ENCODE measurements at regions not wholly inside any gene's neighbourhood (a gene's known extent, or its start where the extent isn't known, plus 50 kb on each side); places are given as distances from the start of the nearest gene placed in this dataset.
"Not testable (repeated sequence)": the region's sequence is repeated elsewhere in the genome, so short reads cannot be mapped to it uniquely, and the experiment has no call there.

DNA sequence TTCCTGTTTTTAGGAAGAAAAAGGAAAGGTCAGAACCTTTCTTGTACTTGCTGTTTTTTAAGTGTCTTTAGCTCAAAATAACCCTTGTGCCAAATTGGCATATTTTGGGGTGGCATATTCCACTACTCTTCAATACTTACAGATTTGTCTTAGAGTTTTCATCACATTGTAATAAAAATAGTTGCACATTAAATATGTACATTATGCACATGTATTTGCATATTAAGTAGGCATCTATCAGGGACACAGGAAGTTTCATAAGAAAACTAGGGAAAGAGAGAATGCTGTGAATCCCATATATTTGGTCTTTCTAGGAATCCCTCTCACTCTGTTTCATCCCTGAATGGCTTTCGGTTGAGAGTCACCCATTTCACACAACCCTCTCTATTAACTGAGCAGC, 139.6 kb downstream of the LARP7 start:
- no peak for DNase-seq

DNA sequence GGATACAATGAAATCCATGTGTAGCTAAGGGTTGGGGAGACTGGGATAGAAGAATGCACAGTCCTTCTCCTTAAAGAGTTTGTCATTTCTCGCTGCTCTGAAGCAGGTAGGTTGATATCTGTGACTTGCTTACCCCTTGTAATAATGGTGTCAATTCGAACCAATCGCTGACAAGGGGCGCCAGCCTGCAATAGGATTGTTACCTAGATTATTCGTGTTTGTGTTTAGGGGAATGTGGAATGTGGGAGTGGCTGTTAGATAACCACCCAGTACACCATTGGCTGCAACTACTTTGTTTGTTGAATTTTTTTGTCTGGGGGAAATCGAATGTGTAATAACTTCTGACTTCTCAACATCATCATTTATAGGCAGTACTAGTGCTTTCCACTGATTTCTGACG, 141.6 kb downstream of the LARP7 start:
- DNase-seq = no peak

DNA sequence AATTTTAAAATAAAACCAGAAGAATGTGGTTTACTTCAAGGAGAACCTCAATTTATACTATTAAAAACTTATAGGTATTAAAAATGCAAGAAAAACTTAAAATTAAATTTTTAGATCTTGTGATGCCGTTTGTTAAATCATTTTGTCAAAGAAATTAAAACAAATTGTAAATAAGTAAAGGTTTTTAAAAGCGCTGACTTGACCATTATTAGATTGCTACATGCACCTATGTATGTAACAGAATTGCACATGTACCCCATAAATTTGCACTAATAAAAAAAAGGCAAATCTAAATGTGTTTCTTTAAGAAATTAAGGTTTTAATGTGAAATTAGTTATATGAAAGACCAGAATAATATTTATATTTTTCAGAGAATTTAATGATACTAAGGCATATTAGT, 156.1 kb downstream of the LARP7 start:
- no peak for DNase-seq

DNA sequence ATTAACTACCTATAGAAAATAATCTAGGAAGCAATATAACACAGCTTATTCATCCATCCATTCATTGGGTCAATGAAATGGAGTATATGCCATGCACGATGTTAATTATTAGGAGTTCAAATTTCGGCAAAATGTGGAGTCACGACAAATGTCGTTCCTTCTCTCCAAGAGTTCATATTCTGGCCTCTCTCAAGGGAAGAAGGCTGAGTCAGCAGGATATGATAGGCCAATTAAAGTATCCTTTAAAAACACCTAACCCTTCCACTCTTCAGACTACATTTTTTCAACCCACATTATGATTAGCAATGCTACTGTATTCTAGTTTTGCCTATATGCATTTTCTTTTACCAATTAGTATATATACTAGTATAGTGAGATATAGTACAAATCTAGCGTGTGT, 163.1 kb downstream of the LARP7 start:
- DNase-seq = no peak

DNA sequence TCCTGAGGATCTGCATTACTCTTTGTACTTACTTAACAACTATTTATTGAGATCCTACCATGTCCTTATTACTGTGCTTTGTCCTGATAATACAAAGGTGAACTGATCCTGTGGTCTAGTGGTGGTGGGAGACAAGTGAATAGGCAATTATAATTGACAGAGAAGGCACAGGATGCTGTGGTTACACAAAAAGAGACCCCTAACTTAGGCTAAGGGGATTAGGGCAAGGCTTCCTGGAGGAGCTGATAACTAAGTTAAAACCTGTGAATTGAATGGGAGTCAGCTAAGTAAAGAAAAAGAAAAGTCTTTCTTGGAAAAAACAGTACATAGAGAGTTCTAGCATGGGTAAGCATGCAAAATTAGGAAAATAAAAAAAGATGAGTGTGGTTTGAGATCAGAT, 164.4 kb downstream of the LARP7 start:
- no peak for DNase-seq

DNA sequence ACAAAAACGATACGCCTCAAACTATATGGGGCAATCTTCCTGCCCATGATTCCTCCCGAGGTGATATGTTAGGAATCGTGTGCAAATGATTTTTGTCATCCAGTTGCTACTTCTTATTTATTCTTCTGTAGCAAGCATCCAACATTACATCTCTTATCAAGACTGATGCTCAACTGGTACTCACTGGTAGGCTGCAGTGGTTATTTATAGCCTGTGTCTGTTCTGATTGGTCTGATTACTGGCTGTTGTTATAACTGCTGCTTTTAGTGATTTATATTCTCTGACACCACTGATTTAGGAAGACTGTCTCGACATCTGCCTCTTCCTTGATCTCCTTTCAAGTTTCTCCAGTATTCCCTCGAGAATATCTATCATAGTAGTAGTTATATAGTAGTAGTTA, 165.8 kb downstream of the LARP7 start:
- no peak for DNase-seq

DNA sequence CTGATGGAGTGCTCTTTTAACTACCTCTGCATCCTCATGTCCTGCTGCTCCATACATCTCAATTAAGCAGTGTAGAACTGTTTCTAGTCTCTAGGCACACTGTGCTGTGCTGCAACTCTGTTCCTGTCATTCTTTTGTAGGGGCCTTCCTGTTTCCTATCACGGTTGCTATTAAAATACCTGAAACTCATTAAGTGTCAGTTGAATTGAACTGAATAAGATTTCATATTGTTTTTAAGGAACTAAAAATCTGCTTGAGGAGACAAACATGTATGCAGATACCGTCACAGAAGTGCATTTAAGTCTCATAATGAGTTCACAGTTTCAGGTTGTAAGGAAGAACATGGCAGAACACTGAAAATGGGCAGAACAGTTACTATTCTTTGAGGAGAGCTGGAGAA, 170.1 kb downstream of the LARP7 start:
- no peak for DNase-seq

DNA sequence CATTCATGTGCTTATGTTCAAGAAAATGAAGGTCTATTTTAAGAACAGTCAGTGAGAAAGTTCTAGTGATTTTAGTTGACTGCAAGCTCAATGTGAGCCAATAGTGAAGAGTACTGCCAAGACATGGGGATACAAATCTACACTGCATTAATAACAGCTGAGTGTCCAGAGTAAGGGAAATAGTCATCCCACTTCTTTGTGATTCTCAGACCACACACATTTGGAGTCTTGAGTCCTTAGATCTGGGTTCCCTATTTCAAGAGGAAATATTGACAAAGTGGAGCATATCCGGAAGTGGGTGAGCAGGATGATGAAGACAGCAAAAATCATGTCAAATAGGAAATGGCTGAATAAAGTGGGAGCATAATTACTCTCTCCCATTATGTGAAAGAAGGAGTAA, 171.1 kb downstream of the LARP7 start:
- no peak for DNase-seq

DNA sequence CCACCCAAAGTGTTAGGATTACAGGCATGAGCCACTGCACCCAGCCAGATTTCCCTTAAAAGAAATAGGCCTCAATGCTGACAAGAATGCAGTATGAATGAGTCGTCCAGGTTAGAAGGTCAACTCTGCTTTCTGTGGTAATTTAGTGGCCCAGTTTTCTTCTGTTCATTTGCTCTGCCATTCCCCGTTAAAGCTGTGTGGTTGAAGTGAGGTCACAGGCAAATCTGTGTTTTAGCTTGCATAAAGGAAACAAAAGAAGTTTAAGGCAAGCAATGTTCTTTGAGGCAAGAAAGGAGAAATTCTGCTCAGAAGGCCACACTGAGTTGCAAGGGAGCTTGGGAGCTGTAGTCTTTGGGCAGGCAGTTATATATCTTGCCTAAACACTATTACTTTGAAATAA, 176.8 kb downstream of the LARP7 start:
- DNase-seq = no peak

DNA sequence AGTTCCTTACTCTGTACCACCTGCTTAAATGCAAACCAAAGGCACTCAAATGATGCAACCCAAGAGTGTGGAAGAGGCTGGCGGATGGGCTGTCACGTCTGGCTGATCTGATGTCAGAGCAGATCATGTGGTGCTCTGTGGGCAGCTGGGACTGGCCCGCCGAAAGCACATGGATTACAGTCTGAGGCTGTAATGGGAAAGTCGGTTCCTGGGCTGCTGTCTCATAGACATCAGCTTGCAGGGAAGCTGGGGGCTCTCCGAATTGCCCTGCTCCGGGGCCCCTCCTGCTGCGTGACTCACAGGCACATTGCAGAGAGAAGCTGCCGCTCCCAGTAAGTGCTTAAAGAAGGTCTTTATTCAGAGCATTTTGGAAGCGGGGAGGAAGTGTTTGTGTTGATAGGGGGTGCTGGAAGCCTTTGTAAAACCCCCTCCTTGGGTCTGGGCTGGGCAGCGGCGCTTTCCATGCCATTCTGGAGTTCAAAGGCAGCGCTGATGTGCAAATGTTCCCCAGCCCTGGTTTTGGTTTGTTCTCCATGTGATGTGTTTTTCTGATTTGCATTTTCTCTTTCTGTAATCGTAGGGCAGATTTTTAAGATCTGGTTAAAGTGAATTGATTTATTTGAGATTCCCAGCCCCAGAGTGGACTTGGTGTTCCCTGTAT, 181.1 kb downstream of the LARP7 start:
- no peak for DNase-seq

DNA sequence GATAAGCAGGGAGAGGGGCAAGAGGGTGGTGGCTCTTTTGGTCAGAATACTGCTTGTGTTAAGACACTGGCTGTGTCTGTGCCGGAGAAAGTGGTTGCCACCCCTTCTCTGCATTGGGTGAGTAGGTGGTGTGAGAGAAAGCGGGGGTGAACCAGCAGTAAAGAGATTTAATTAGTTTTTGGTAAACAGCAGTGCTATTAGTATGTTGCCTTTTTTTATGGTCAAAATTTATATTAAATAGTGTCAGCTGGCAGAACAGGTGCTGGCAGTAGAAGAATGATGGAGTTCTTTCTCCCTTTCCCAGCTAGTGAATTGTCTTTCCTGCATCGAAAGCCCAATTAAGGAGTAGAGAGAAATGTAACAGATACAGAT, 181.6 kb downstream of the LARP7 start:
- no peak for DNase-seq

DNA sequence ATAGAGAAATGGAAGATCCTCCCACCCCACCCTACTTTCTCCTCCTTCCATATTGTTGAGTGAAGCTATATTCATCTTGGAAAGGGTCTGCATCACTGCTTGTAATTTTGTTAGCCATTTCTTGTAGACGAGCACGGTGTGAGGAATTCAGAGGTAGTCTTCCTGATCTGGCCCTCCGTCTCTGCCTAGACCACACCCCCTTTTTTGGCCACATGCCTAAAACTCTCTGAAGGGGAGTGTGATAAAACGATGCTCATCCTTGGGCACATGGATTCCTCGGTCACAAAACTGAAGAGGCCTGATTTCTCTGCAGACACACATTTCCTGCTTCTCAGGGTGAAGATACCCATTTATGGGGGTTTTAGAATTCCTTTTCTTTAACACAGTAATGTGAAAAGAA, 182.8 kb downstream of the LARP7 start:
- DNase-seq = no peak

DNA sequence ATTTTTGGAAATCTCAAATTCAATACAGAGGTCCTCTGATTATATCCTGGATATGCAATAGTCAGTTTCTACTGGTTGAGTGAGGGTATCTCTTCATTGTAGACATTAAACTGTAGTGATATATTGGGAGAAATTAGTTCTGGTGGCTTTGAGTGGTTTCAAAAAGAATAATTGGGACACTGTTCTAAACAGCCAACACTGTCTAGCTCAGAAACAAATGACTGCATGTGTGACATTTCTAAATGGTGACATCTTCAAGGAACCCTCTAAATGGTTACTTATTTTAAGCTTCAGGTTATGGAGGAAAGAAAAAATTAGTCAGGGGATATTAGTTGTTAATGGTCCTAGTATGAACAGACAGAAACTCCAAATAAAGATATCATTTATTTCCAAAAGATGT, 186.2 kb downstream of the LARP7 start:
- no peak for DNase-seq

DNA sequence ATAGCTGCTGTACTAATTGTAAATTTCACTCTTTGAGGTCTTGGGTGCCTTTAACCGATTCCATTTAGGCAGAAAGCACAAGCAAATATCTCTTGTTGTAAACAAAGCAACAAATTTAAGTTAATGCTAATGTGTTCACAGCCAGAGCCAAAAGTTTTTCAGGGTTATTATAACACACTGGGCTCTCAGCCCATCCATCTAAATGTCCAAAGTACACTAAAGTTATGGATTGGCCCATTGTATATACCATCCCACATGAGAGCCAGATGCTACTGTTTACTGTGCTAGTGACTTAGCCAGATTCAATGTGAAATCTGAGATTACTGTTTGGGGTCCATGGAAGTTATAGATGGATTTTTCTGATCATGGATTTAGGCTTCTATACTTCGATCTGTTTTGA, 186.7 kb downstream of the LARP7 start:
- no peak for DNase-seq

DNA sequence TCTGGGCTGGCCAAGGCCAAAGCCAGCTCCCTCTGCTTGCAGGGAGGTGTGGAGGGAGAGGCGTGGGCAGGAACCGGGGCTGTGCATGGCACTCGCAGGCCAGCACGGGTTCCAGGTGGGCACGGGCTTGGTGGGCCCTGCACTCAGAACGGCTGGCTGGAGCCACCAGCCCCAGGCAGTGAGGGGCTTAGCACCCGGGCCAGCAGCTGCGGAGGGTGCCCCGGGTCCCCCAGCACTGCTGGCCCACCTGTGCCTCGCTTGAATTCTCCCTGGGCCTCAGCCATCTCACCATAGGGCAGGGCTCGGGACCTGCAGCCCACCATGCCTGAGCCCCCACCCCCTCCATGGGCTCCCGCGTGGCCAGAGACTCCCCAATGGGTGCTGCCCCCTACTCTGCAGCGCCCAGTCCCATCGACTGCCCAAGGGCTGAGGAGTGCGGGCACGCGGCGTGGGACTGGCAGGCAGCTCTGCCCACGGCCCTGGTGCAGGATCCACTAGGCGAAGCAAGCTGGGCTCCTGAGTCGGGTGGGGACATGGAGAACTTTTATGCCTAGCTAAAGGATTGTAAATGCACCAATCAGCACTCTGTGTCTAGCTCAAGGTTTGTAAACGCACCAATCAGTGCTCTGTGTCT, 193.9 kb downstream of the LARP7 start:
- no peak for DNase-seq

DNA sequence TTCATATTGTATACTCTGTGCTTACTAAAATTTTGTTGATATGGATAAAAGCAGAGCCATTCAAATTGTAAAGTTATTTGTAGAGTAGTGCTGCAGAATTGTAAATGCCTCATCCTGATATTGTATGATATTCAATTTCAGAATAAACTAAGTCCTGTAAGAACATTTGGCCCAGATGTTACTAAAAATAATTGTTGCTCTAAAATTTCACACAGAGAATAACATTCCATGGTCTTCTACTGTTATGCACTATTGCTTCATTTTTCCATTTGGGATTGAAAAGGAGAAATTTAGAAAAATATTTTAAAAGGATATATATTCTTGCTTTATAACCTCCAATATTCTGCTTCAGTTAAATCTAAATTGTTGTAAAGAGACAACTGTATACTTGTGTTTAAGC, 195.6 kb downstream of the LARP7 start:
- DNase-seq = no peak

DNA sequence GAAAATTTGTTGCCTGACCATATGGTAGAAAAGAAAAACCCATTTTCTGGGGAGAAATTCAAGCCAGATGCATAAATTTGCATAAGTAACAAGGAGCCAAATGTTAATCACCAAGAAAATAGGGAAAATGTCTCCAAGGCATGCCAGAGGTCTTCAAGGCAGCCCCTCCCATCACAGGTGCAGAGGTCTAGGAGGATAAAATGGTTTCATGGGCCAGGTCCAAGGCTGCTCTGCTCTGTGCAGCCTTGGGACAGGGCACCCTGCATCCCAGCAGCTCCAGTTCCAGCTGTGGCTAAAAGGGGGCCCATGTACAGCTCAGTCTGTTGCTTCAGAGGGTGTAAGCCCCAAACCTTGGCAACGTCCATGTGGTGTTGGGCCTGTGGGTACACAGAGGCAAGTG, 200.0 kb downstream of the LARP7 start:
- DNase-seq = no peak

DNA sequence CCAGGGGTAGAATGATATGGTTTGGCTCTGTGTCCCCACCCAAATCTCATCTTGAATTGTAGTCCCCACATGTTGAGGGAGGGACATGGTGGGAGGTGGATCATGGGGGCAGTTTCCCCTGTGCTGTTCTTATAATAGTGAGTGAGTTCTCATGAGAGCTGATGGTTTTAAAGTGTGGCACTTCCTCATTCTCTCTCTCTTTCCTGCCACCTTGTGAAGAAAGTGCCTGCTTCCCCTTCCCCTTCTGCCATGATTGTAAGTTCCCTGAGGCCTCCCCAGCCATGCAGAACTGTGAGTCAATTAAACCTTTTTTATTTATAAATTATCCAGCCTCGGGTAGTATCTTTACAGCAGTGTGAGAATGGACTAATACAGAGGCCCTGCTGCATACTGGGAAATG, 201.1 kb downstream of the LARP7 start:
- not testable (repeated sequence) for DNase-seq

DNA sequence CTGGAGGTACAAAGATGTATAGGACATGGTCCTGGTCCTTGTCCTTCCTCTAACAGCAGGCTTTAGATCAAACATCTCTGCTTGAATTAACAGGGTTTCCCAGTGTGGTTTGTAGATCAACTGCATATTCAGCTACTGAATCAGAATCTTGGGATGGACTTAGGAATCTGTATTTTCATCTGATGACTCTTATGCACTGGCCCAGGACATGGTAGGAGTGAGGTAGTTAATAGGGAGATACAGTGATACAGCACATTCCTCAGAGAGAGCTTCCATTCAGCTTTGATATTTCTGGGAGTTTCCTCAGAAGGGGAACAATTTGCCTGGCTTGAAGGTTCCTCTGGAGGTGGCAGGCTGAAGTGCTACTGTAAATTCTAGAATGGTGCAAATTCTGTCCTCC, 203.1 kb downstream of the LARP7 start:
- no peak for DNase-seq

DNA sequence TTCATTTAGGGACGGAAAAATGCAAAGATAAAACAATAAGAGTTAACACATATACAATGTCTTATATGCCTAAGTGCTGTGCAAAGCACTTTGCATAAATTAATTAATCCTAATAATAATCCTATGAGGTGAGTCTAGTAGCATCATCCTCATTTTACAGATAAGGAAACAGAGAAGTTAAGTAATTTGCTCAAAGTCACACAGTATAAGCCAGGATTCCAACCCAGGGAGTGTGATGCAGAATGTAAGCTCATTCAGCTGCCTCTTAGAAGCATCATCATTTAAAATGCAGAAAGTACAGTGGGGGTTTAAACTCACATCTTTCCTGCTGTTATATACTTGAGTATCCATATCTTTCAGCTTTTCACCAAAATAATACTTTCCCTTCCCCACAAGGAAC, 203.7 kb downstream of the LARP7 start:
- no peak for DNase-seq

DNA sequence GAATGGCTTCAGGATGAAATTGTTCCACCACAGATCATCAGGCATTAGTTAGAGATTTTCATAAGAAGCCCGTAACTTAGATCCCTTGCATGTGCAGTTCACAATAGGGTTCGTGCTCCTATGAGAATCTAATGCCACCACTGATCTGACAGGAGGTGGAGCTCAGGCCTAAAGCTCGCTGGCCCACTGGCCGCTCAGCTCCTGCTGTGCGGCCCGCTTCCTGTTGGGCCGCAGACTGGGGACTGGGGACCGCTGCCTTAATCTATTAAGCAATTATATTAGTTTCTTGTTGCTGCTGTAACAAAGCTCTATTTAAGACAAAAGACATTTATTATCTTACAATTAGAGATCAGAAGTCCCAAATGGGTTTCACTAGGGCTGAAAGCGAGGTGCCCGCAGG, 205.6 kb downstream of the LARP7 start:
- DNase-seq = no peak

DNA sequence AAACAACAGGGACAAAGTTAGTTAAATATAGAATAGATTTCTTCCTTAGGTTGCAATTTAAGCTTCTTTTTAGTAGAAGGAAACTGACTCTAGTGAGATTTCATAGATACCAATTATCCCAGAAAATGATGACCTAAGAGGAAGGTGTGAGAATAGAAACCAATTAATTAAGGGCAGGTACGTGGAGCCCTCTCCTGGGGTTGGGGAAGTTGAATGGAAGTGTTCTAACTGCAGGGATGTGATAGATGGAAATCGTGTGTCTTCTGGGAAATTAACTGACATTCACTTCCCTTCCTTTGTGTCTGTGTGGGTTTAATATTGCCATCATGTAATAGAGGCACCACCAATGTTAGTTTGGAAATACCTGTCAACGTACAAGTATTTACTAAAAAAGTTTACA, 204.1 kb upstream of the ANK2 start:
- no peak for DNase-seq

DNA sequence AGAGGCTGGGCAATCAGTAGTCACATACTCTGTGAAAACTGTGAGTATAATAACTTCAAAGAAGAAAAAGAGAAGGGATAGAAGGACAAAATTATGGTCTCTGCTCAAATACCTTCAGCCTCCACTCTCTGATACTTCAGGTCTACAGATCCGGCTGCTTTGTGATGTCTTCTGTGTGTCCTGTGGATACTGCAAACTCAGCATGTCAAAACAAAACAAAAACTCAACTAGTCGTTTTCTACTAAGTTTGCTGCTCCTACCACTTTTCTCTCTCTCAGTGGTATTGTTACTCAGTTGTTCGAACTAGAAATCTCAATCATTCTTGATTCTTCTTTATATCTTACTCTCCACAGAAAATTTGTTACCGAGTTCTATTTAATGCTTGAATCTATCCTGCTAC, 202.4 kb upstream of the ANK2 start:
- no peak for DNase-seq

DNA sequence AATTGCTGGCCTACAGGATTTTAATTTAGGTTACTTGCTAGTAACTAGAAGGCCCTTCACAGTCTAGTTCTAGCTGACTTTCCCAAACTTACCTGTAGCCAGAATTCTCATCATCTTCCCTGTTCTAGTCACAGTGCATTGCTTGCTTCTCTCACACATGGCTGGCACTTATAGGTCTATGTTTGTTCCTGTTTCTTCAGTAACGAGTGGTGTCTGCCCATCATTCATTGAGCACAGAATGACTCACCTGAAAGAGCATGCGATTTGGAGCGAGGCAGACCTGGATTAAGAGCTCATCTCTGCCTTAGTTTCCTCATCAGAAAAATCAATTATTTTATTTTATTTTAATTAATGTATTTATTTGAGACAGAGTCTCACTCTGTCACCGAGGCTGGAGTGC, 201.7 kb upstream of the ANK2 start:
- no peak for DNase-seq

DNA sequence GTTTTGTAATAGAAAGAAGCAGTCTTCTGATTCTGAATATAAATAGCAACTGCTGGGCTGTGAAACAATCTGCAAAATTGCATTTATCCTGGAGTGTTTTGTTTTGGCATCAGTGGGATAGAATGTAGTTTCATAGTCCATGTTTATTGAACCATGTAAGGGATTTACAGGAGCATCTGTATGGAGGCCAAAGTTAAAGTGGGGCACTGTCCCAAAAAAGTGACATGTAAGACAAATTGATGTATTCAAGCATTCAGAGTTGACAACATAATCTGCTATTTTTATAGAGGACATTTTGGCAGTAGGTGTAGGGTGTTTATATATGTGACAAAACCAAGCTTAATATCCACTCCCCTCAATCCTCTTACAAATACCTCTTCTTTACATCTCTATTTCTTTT, 200.5 kb upstream of the ANK2 start:
- no peak for DNase-seq

DNA sequence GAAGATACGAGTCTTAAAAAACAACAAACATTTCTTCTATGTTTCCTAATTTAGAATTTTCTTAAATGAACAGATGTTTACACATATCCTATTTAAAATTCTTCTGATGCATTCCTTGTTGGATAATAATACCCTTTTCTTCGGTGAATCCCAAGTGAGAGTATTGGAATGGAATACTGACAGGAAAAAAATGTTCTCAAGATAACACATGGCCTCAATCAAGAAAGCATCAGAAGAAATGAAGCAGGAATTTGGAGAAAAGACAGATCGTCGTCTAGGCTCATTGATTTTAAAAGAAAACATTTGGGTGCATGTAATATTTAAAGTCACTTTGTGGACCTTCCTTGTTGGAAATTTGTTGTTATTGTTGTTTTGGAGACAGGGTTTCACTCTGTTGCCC, 196.9 kb upstream of the ANK2 start:
- DNase-seq = no peak
